OCI-LY7 (cell line): ENCODE measurements at regions not wholly inside any gene's neighbourhood (a gene's known extent, or its start where the extent isn't known, plus 50 kb on each side); places are given as distances from the start of the nearest gene placed in this dataset.

Experiments used
- BruUV-seq: library from RNA; stranded (reverse); fragments of 400-500 nt; replicated peaks from 2 replicates; lab custom pipeline; 2021; lab: Mats Ljungman, UMichigan
- CTCF ChIA-PET: fragments of 300-600 bp; sonication (Branson Sonifier 250); formaldehyde crosslinking; loops from one replicate; lab custom pipeline; 2022; ENCODE audit warnings: antibody characterized with exemption; ENCODE audit not compliant: unreplicated experiment; lab: Charles Lee
- POLR2A ChIA-PET: fragments of 300-600 bp; sonication (Branson Sonifier 250); formaldehyde crosslinking; loops from one replicate; lab custom pipeline; 2022; ENCODE audit warnings: antibody characterized with exemption; lab: Charles Lee
- DNase-seq: peaks from one replicate; pipeline ENCODE4 v3.0.0-alpha.2; 2015; ENCODE audit warnings: low spot score
- H2AFZ ChIP-seq: fragments of 200-600 bp; sonication (generic), shearing (Covaris generic); 2 replicates; pipeline ENCODE4 v1.6.1; 2014; ENCODE audit warnings: mild to moderate bottlenecking, antibody characterized with exemption, low read length, moderate library complexity
- H3K27ac ChIP-seq: fragments of 200-600 bp; sonication (generic); 2 replicates; pipeline ENCODE4 v1.5.1; 2014; ENCODE audit warnings: mixed run types, low read depth, mild to moderate bottlenecking, moderate library complexity, low read length, inconsistent platforms; ENCODE audit not compliant: poor library complexity, severe bottlenecking
- H3K36me3 ChIP-seq: fragments of 200-600 bp; sonication (generic); 2 replicates; pipeline ENCODE4 v1.6.1; 2014; ENCODE audit warnings: mild to moderate bottlenecking, antibody characterized with exemption, low read length, moderate library complexity, mixed read lengths; ENCODE audit not compliant: insufficient read depth
- H3K4me1 ChIP-seq: fragments of 200-600 bp; sonication (generic); 2 replicates; pipeline ENCODE4 v1.5.1; 2014; ENCODE audit warnings: mild to moderate bottlenecking, low read length; ENCODE audit not compliant: insufficient read depth, poor library complexity, severe bottlenecking
- H3K4me2 ChIP-seq: fragments of 200-600 bp; sonication (generic); 2 replicates; pipeline ENCODE4 v1.6.1; 2014; ENCODE audit warnings: mild to moderate bottlenecking, low read length
- H3K4me3 ChIP-seq: fragments of 200-600 bp; sonication (generic); 2 replicates; pipeline ENCODE4 v1.5.1; 2014; ENCODE audit warnings: mild to moderate bottlenecking, low read depth, low read length; ENCODE audit not compliant: poor library complexity, severe bottlenecking
- H3K79me2 ChIP-seq: fragments of 200-600 bp; sonication (generic); 2 replicates; pipeline ENCODE4 v1.6.1; 2016; ENCODE audit warnings: low read depth, mild to moderate bottlenecking, low read length, moderate library complexity, mixed read lengths; ENCODE audit not compliant: insufficient read depth
- H3K9me2 ChIP-seq: fragments of 200-600 bp; sonication (generic); 2 replicates; pipeline ENCODE4 v1.6.1; 2016; ENCODE audit warnings: mild to moderate bottlenecking, low read length, mixed read lengths; ENCODE audit not compliant: insufficient read depth
- H3K9me3 ChIP-seq: fragments of 200-600 bp; sonication (generic); 2 replicates; pipeline ENCODE4 v1.6.1; 2014; ENCODE audit warnings: mild to moderate bottlenecking, mixed run types, low read length, mixed read lengths
- H4K20me1 ChIP-seq: fragments of 200-600 bp; sonication (generic); 2 replicates; pipeline ENCODE4 v1.6.1; 2014; ENCODE audit warnings: mild to moderate bottlenecking, antibody characterized with exemption, low read length, moderate library complexity, mixed read lengths; ENCODE audit not compliant: insufficient read depth
- EZH2phosphoT487 ChIP-seq: fragments of 200-600 bp; sonication (generic); IDR thresholded peaks from 2 replicates; pipeline ENCODE4 v1.6.1; 2018; ENCODE audit warnings: low read depth, borderline replicate concordance, mild to moderate bottlenecking, mixed run types, antibody characterized with exemption, low read length, moderate library complexity, mixed read lengths
- intact Hi-C: fragments of 100-400 bp; cut with micrococcal nuclease; formaldehyde crosslinking; loops from one replicate; pipeline ENCODE4 v1.10.0; 2022; ENCODE audit not compliant: unreplicated experiment
- TF ChIP-seq, protein P1 (sequence below): fragments of 200-600 bp; sonication (generic); conservative IDR thresholded peaks from 2 replicates; pipeline ENCODE4 v1.5.1; 2014; ENCODE audit warnings: mild to moderate bottlenecking, antibody characterized with exemption, low read length, moderate library complexity, mixed read lengths

DNA sequence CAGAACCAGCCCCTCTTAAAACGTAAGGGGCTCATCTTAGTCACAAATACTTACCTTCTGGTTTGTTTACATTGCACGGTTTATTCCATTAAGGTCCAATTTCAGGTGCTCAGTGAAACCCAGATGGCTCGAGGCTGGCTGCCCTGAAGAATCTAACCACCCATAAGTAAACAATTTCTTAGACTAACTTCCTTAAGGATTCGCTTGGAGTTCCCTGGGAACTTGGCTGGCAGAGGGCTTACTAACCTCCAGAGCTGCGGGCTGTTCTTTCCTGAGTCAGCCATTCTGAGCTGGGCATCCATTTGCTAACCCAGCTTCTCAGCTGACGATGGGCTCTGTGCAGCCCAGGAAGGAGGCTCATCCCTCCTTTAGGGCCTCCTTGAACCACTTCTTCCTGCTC lies 262.1 kb downstream of the FGF9 start:
- H3K36me3 ChIP-seq: no peaks in the 10 kb centered on the region
- no peak overlapping the region for H3K4me3 ChIP-seq
- no peaks in the 10 kb centered on the region for H3K9me3 ChIP-seq
- no TSS peak for BruUV-seq
- no peak for DNase-seq
- ChIA-PET POLR2A (no interaction called here), CTCF (no interaction called here)
- no peaks in the 10 kb centered on the region for H3K4me1 ChIP-seq
- no peaks in the 10 kb centered on the region for H4K20me1 ChIP-seq
- H3K27ac ChIP-seq: no peak overlapping the region
- no peaks in the 10 kb centered on the region for H3K79me2 ChIP-seq
- no peaks in the 10 kb centered on the region for H3K9me2 ChIP-seq
- no peak overlapping the region for H2AFZ ChIP-seq
- TF ChIP-seq EZH2phosphoT487: no peak
- TF ChIP-seq, protein P1, sequence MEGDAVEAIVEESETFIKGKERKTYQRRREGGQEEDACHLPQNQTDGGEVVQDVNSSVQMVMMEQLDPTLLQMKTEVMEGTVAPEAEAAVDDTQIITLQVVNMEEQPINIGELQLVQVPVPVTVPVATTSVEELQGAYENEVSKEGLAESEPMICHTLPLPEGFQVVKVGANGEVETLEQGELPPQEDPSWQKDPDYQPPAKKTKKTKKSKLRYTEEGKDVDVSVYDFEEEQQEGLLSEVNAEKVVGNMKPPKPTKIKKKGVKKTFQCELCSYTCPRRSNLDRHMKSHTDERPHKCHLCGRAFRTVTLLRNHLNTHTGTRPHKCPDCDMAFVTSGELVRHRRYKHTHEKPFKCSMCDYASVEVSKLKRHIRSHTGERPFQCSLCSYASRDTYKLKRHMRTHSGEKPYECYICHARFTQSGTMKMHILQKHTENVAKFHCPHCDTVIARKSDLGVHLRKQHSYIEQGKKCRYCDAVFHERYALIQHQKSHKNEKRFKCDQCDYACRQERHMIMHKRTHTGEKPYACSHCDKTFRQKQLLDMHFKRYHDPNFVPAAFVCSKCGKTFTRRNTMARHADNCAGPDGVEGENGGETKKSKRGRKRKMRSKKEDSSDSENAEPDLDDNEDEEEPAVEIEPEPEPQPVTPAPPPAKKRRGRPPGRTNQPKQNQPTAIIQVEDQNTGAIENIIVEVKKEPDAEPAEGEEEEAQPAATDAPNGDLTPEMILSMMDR: no peak
- intact Hi-C loops: no loop called here
- no peak overlapping the region for H3K4me2 ChIP-seq

DNA sequence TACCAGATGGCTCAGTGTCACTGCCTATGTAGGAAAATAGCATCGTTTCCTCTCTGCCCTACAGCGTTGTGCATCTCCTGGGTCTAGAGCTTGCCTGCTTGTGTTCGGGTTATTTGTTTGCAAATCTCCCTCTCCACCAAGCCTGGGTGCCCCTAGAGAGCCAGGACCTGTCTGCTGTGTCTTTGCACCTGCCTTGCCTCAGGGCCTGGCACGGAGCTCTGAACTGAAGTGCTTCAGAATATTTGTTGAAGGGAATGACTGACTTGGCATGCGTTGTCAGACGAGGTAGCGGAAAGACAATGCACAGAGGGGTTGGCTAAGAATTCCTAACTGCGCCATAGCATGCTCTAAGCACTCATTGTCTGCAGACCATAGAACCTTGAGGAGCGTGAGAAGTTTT lies 263.4 kb downstream of the FGF9 start:
- BruUV-seq: no TSS peak
- POLR2A ChIA-PET: interaction anchor here (0.7 kb wide), 1 partner anchor 1995 kb away, joined by 3 read pairs; no protein-coding TSS in a partner anchor

DNA sequence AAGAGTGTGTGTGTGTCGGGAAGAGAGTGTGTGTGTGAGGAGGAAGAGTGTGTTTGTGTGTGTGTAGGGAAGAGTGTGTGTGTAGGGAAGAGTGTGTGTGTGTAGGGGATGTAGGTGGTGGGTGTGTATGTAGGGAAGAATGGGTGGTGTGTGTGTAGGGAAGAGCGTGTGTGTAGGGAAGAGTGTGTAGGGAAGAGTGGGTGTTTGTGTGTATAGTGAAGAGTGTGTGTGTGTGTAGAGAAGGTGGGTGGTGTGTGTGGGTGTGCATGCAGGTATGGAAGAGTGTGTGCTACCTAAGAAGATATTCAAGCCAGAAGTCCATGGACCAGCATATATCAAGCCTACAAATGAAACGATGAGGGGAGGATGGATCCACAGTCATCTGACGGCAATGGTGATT lies 265.8 kb downstream of the FGF9 start:
- H3K9me2 ChIP-seq: no peaks in the 10 kb centered on the region
- H3K4me1 ChIP-seq: no peaks in the 10 kb centered on the region
- CTCF ChIA-PET: no interaction called here
- H3K9me3 ChIP-seq: no peaks in the 10 kb centered on the region
- TF ChIP-seq, protein P1: no peak
- TF ChIP-seq EZH2phosphoT487: no peak
- no peaks in the 10 kb centered on the region for H4K20me1 ChIP-seq
- no peak for DNase-seq
- H3K36me3 ChIP-seq: no peaks in the 10 kb centered on the region
- intact Hi-C loops: no loop called here
- H3K27ac ChIP-seq: no peak overlapping the region
- H3K4me2 ChIP-seq: no peak overlapping the region
- POLR2A ChIA-PET: no interaction called here
- H3K4me3 ChIP-seq: no peak overlapping the region
- no peak overlapping the region for H2AFZ ChIP-seq
- BruUV-seq: no TSS peak
- no peaks in the 10 kb centered on the region for H3K79me2 ChIP-seq

More for the DNA sequence above, 263.4 kb downstream of the FGF9 start:
- no peak overlapping the region for H3K4me2 ChIP-seq
- H3K9me2 ChIP-seq: no peaks in the 10 kb centered on the region
- no peak overlapping the region for H3K4me3 ChIP-seq
- no peaks in the 10 kb centered on the region for H3K79me2 ChIP-seq
- intact Hi-C loops: no loop called here
- no peak for TF ChIP-seq EZH2phosphoT487
- H3K36me3 ChIP-seq: no peaks in the 10 kb centered on the region
- no peaks in the 10 kb centered on the region for H3K9me3 ChIP-seq
- no peak for DNase-seq
- no peaks in the 10 kb centered on the region for H4K20me1 ChIP-seq
- CTCF ChIA-PET: no interaction called here
- H3K27ac ChIP-seq: no peak overlapping the region
- no peak overlapping the region for H2AFZ ChIP-seq
- H3K4me1 ChIP-seq: no peaks in the 10 kb centered on the region
